ENCODE measurements at regions not wholly inside any gene's neighbourhood (a gene's known extent, or its start where the extent isn't known, plus 50 kb on each side); places are given as distances from the start of the nearest gene placed in this dataset.

DNA sequence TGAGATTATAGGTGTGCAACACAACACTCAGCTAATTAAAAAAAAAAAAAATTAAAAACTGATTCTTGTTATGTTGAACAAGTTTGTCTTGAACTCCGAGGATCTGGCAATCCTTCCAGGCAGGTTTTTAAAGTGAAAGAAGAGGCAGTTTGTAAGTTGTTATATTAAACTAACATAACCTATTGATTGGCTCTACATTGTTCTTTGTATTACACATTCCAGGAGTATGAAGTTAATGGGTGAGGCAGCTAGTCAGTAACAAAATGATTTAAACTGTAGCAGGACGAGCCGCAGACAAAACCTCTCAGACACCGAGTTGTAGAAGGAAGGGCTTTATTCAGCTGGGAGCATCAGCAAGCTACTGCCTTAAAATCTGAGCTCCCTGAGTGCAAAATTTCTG, 1953.9 kb upstream of the CDH6 start:
- TF ChIP-seq CTCF (IDR thresholded peaks at IDR 0.05; ENCODE audit: insufficient read depth, low read length) (no peak), POLR2AphosphoS5 (IDR thresholded peaks at IDR 0.05; ENCODE audit: low read depth) (no peak), GABPA (IDR thresholded peaks at IDR 0.05; ENCODE audit: low read depth) (no peak)

All from HL-60 (cell line).